GM23338 (cell line): ENCODE measurements at regions not wholly inside any gene's neighbourhood (a gene's known extent, or its start where the extent isn't known, plus 50 kb on each side); places are given as distances from the start of the nearest gene placed in this dataset.

Source experiments
- ATAC-seq: fragments of 200-7000 bp; cut with Tn5 transposase; 3 replicates; pipeline ENCODE4 v1.9.1; 2020
- DNase-seq: peaks from one replicate; pipeline ENCODE4 v3.0.0-alpha.2; 2015; ENCODE audit warnings: low spot score
- H2AFZ ChIP-seq: fragments of 200-600 bp; sonication (generic); 2 replicates; pipeline ENCODE4 v1.8.0; 2016; ENCODE audit warnings: antibody characterized with exemption, mild to moderate bottlenecking, moderate library complexity
- H3F3A ChIP-seq: fragments of 200-600 bp; sonication (generic); replicated peaks from 2 replicates; pipeline ENCODE4 v1.8.0; 2017; ENCODE audit warnings: antibody characterized with exemption, mixed run types, low read depth
- H3K27ac ChIP-seq: fragments of 200-600 bp; sonication (generic); 2 replicates; pipeline ENCODE4 v1.6.1; 2016; ENCODE audit warnings: low read depth
- H3K27me3 ChIP-seq: fragments of 200-600 bp; sonication (generic); 2 replicates; pipeline ENCODE4 v1.8.0; 2016; ENCODE audit warnings: mild to moderate bottlenecking, mixed run types, moderate library complexity; ENCODE audit not compliant: insufficient read depth
- H3K36me3 ChIP-seq: fragments of 200-600 bp; sonication (generic); 2 replicates; pipeline ENCODE4 v1.8.0; 2016; ENCODE audit warnings: mild to moderate bottlenecking; ENCODE audit not compliant: insufficient read depth
- H3K4me1 ChIP-seq: fragments of 200-600 bp; sonication (generic); 2 replicates; pipeline ENCODE4 v1.8.0; 2016; ENCODE audit warnings: mild to moderate bottlenecking, moderate library complexity; ENCODE audit not compliant: insufficient read depth
- H3K4me2 ChIP-seq: fragments of 200-600 bp; sonication (generic); 2 replicates; pipeline ENCODE4 v1.7.1; 2017; ENCODE audit warnings: mixed run types
- H3K4me3 ChIP-seq: fragments of 200-600 bp; sonication (generic); 2 replicates; pipeline ENCODE4 v1.6.1; 2016; ENCODE audit warnings: mixed run types
- H3K79me2 ChIP-seq: fragments of 200-600 bp; sonication (generic); replicated peaks from 2 replicates; pipeline ENCODE4 v1.8.0; 2017; ENCODE audit warnings: mild to moderate bottlenecking; ENCODE audit not compliant: insufficient read depth
- H3K9me2 ChIP-seq: fragments of 200-600 bp; sonication (generic); 2 replicates; pipeline ENCODE4 v1.8.0; 2017; ENCODE audit not compliant: insufficient read depth
- H4K20me1 ChIP-seq: fragments of 200-600 bp; sonication (generic); replicated peaks from 2 replicates; pipeline ENCODE4 v1.8.0; 2017; ENCODE audit warnings: mild to moderate bottlenecking; ENCODE audit not compliant: insufficient read depth
- H3K27ac Mint-ChIP-seq: 2 replicates; pipeline ENCODE4 v1.8.0; 2020; ENCODE audit warnings: inconsistent platforms, mild to moderate bottlenecking, moderate library complexity, mixed read lengths
- H3K27me3 Mint-ChIP-seq: 3 replicates; pipeline ENCODE4 v1.8.0; 2022; ENCODE audit warnings: low read depth, mild to moderate bottlenecking, moderate library complexity, mixed read lengths, inconsistent platforms; ENCODE audit not compliant: insufficient read depth, poor library complexity
- H3K36me3 Mint-ChIP-seq: 3 replicates; pipeline ENCODE4 v1.8.0; 2021; ENCODE audit warnings: low read depth, mild to moderate bottlenecking, inconsistent platforms, moderate library complexity, mixed read lengths
- H3K4me1 Mint-ChIP-seq: 3 replicates; pipeline ENCODE4 v1.8.0; 2020; ENCODE audit warnings: mild to moderate bottlenecking, inconsistent platforms, mixed read lengths
- H3K4me3 Mint-ChIP-seq: 3 replicates; pipeline ENCODE4 v1.8.0; 2021; ENCODE audit warnings: moderate library complexity, mild to moderate bottlenecking, inconsistent platforms, mixed read lengths
- H3K9me3 Mint-ChIP-seq: 3 replicates; pipeline ENCODE4 v1.8.0; 2020; ENCODE audit warnings: moderate library complexity, mild to moderate bottlenecking, inconsistent platforms, mixed read lengths
- CREB1 ChIP-seq: fragments of 250-450 bp; sonication (Bioruptor Pico); IDR thresholded peaks from 2 replicates; pipeline ENCODE4 v1.5.0; 2020; ENCODE audit warnings: low read depth, mild to moderate bottlenecking, moderate library complexity
- CTCF ChIP-seq, 2 experiments: fragments of 200-600 bp in 1 of 2; sonication (generic) in 1 of 2; conservative IDR thresholded peaks; 2 replicates each; pipeline versions ENCODE4 v1.5.1 to v1.6.1; 2016 to 2017; ENCODE audit warnings: antibody characterized with exemption in 2 of 2, low read depth in 2 of 2, mild to moderate bottlenecking in 2 of 2, moderate library complexity in 1 of 2
- ETS1 ChIP-seq: IDR thresholded peaks from 2 replicates; pipeline ENCODE4 v1.6.1; 2016; ENCODE audit warnings: antibody characterized with exemption
- EZH2 ChIP-seq: fragments of 200-600 bp; sonication (generic); IDR thresholded peaks from one replicate; pipeline ENCODE4 v1.8.0; 2017; ENCODE audit warnings: antibody characterized with exemption, mild to moderate bottlenecking, low read depth; ENCODE audit not compliant: unreplicated experiment
- EZH2phosphoT487 ChIP-seq: fragments of 200-600 bp; sonication (generic); IDR thresholded peaks from one replicate; pipeline ENCODE4 v1.8.1; 2018; ENCODE audit warnings: antibody characterized with exemption; ENCODE audit not compliant: unreplicated experiment
- JUNB ChIP-seq: IDR thresholded peaks from one replicate; pipeline ENCODE4 v1.6.1; 2016; ENCODE audit warnings: antibody characterized with exemption; ENCODE audit not compliant: unreplicated experiment
- NANOG ChIP-seq: IDR thresholded peaks from 2 replicates; pipeline ENCODE4 v1.6.1; 2016; ENCODE audit warnings: antibody characterized with exemption, borderline replicate concordance
- POLR2AphosphoS5 ChIP-seq: IDR thresholded peaks from 2 replicates; pipeline ENCODE4 v1.6.1; 2016; ENCODE audit warnings: antibody characterized with exemption, low read depth
- STAT1 ChIP-seq: IDR thresholded peaks from one replicate; pipeline ENCODE4 v1.6.1; 2016; ENCODE audit warnings: antibody characterized with exemption; ENCODE audit not compliant: unreplicated experiment
- ZNF114 ChIP-seq: fragments of 250-450 bp; sonication (Bioruptor Pico); IDR thresholded peaks from 2 replicates; pipeline ENCODE4 v1.5.0; 2020; ENCODE audit warnings: mild to moderate bottlenecking, moderate library complexity
- ZNF331 ChIP-seq: fragments of 250-450 bp; sonication (Bioruptor Pico); IDR thresholded peaks from 2 replicates; pipeline ENCODE4 v1.5.0; 2020; ENCODE audit warnings: low read depth, mild to moderate bottlenecking, moderate library complexity
- ZNF462 ChIP-seq: fragments of 250-450 bp; sonication (Bioruptor Pico); IDR thresholded peaks from 2 replicates; pipeline ENCODE4 v1.5.0; 2020; ENCODE audit warnings: mild to moderate bottlenecking, moderate library complexity
- TF ChIP-seq, protein P1 (sequence below): IDR thresholded peaks from one replicate; pipeline ENCODE4 v1.6.1; 2018; ENCODE audit warnings: antibody characterized with exemption; ENCODE audit not compliant: unreplicated experiment

GRCh38 chr7:81600608-81601007 is 169.2 kb downstream of the HGF start:
- no peaks in the 10 kb centered on the region for H3F3A ChIP-seq
- H4K20me1 ChIP-seq: no peaks in the 10 kb centered on the region
- H3K27me3 ChIP-seq: no peaks in the 10 kb centered on the region
- no peak overlapping the region for H2AFZ ChIP-seq
- Mint-ChIP-seq H3K9me3 (no peaks in the 10 kb centered on the region), H3K4me3 (no peak overlapping the region), H3K36me3 (no peaks in the 10 kb centered on the region), H3K4me1 (peaks cover 2% of the 10 kb centered on the region; the same call in 1 of the 3 replicates), H3K27ac (no peak overlapping the region), H3K27me3 (no peaks in the 10 kb centered on the region)
- no peak for ATAC-seq
- H3K4me2 ChIP-seq: no peak overlapping the region
- H3K79me2 ChIP-seq: no peaks in the 10 kb centered on the region
- H3K27ac ChIP-seq: no peak overlapping the region
- no peaks in the 10 kb centered on the region; the same call in 1 of the 2 replicates for H3K9me2 ChIP-seq
- no peak for DNase-seq
- TF ChIP-seq ZNF331 (CRISPR knock-in tag) (no peak), CTCF (conservative IDR thresholded peaks at IDR 0.05; ENCODE audit: low read depth in 2 of 2) (no peak), ETS1 (no peak), ZNF462 (no peak), JUNB (no peak), EZH2 (no peak), POLR2AphosphoS5 (no peak), EZH2phosphoT487 (no peak), CREB1 (CRISPR knock-in tag) (no peak), NANOG (no peak), ZNF114 (CRISPR knock-in tag) (no peak), STAT1 (no peak)
- TF ChIP-seq, protein P1, sequence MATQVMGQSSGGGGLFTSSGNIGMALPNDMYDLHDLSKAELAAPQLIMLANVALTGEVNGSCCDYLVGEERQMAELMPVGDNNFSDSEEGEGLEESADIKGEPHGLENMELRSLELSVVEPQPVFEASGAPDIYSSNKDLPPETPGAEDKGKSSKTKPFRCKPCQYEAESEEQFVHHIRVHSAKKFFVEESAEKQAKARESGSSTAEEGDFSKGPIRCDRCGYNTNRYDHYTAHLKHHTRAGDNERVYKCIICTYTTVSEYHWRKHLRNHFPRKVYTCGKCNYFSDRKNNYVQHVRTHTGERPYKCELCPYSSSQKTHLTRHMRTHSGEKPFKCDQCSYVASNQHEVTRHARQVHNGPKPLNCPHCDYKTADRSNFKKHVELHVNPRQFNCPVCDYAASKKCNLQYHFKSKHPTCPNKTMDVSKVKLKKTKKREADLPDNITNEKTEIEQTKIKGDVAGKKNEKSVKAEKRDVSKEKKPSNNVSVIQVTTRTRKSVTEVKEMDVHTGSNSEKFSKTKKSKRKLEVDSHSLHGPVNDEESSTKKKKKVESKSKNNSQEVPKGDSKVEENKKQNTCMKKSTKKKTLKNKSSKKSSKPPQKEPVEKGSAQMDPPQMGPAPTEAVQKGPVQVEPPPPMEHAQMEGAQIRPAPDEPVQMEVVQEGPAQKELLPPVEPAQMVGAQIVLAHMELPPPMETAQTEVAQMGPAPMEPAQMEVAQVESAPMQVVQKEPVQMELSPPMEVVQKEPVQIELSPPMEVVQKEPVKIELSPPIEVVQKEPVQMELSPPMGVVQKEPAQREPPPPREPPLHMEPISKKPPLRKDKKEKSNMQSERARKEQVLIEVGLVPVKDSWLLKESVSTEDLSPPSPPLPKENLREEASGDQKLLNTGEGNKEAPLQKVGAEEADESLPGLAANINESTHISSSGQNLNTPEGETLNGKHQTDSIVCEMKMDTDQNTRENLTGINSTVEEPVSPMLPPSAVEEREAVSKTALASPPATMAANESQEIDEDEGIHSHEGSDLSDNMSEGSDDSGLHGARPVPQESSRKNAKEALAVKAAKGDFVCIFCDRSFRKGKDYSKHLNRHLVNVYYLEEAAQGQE: no peak
- H3K4me1 ChIP-seq: no peaks in the 10 kb centered on the region
- H3K4me3 ChIP-seq: no peak overlapping the region
- no peaks in the 10 kb centered on the region for H3K36me3 ChIP-seq
